SU-DHL-6 (cell line): ENCODE measurements at regions not wholly inside any gene's neighbourhood (a gene's known extent, or its start where the extent isn't known, plus 50 kb on each side); places are given as distances from the start of the nearest gene placed in this dataset.

Source experiments
- EZH2phosphoT487 ChIP-seq: fragments of 200-600 bp; sonication (generic), shearing (Covaris generic); conservative IDR thresholded peaks from 2 replicates; pipeline ENCODE4 v1.6.1; 2018; ENCODE audit warnings: mild to moderate bottlenecking, antibody characterized with exemption, low read length, moderate library complexity, mixed read lengths
- TF ChIP-seq, protein P1 (sequence below): fragments of 200-600 bp; sonication (generic); IDR thresholded peaks from one replicate; pipeline ENCODE4 v1.5.1; 2017; ENCODE audit warnings: antibody characterized with exemption, mild to moderate bottlenecking, low read length, moderate library complexity; ENCODE audit not compliant: insufficient read depth, poor library complexity, severe bottlenecking

DNA sequence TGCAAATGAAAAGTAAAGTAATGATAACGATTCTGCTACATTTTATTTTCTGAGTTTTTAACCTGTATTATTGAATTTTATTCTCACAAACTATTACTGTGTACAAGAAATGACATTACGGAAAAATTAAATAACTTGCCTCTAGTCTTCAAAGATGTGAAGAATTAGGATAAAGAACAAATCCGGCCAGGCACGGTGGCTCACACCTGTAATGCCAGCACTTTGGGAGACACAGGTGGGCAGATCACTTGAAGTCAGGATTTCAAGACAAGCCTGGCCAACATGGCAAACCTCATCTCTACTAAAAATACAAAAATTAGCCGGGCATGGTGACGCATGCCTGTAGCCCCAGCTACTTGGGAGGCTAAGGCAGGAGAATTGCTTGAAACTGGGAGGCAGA lies 1584.4 kb upstream of the SEL1L start:
- TF ChIP-seq, protein P1, sequence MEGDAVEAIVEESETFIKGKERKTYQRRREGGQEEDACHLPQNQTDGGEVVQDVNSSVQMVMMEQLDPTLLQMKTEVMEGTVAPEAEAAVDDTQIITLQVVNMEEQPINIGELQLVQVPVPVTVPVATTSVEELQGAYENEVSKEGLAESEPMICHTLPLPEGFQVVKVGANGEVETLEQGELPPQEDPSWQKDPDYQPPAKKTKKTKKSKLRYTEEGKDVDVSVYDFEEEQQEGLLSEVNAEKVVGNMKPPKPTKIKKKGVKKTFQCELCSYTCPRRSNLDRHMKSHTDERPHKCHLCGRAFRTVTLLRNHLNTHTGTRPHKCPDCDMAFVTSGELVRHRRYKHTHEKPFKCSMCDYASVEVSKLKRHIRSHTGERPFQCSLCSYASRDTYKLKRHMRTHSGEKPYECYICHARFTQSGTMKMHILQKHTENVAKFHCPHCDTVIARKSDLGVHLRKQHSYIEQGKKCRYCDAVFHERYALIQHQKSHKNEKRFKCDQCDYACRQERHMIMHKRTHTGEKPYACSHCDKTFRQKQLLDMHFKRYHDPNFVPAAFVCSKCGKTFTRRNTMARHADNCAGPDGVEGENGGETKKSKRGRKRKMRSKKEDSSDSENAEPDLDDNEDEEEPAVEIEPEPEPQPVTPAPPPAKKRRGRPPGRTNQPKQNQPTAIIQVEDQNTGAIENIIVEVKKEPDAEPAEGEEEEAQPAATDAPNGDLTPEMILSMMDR = no peak
- TF ChIP-seq EZH2phosphoT487 = no peak
